A549 (cell line): ENCODE measurements at regions not wholly inside any gene's neighbourhood (a gene's known extent, or its start where the extent isn't known, plus 50 kb on each side); places are given as distances from the start of the nearest gene placed in this dataset.
"Not testable (repeated sequence)": the region's sequence is repeated elsewhere in the genome, so short reads cannot be mapped to it uniquely, and the experiment has no call there.

Experiments used
- ATAC-seq, 2 experiments: fragments of 200-7000 bp in 1 of 2; fragments of >200 bp in 1 of 2; cut with Nextera tagmentation in 1 of 2; cut with Tn5 transposase in 1 of 2; 3 replicates each; pipeline versions ENCODE4 v1.8.0 to v1.9.1; 2018 to 2020; ENCODE audit warnings: mild to moderate bottlenecking in 1 of 2, moderate library complexity in 1 of 2
- CTCF ChIA-PET: fragments of 300-600 bp; sonication (Branson Sonifier 250); formaldehyde crosslinking; extraction: SDS; loops from one replicate; lab custom pipeline; 2021; ENCODE audit warnings: antibody characterized with exemption, inconsistent platforms; lab: Yijun Ruan, JAX
- POLR2A ChIA-PET: fragments of 350-600 bp; formaldehyde crosslinking; extraction: SDS; loops from one replicate; lab custom pipeline; 2021; ENCODE audit warnings: antibody characterized with exemption, inconsistent platforms; lab: Yijun Ruan, JAX
- DNase-seq, 2 experiments: peaks; one replicate each; pipeline versions ENCODE4 v3.0.0 to v3.0.0-alpha.2; 2011 to 2016; ENCODE audit warnings: low read depth in 1 of 2, low spot score in 1 of 2
- FAIRE-seq: peaks from 2 replicates; lab custom pipeline; 2011; peaks lifted over from hg19 to GRCh38; lab: Jason Lieb, UNC
- H3K27ac ChIP-seq, 2 experiments: fragments of >200 bp; sonication (Bioruptor Twin); formaldehyde crosslinking; 3 replicates each; pipeline ENCODE4 v1.5.1; 2016 to 2017
- H3K4me1 ChIP-seq: fragments of >200 bp; sonication (Bioruptor Twin); formaldehyde crosslinking; 3 replicates; pipeline ENCODE4 v1.6.1; 2016
- H3K4me2 ChIP-seq: fragments of >200 bp; sonication (Bioruptor Twin); formaldehyde crosslinking; 3 replicates; pipeline ENCODE4 v1.6.1; 2016
- H3K4me3 ChIP-seq: fragments of >200 bp; sonication (Bioruptor Twin); formaldehyde crosslinking; 3 replicates; pipeline ENCODE4 v1.5.1; 2016
- H3K9me3 ChIP-seq: fragments of >200 bp; sonication (Bioruptor Twin); formaldehyde crosslinking; 3 replicates; pipeline ENCODE4 v1.6.1; 2016
- ATOH8 ChIP-seq: fragments of 250-450 bp; sonication (Bioruptor Pico); IDR thresholded peaks from 2 replicates; pipeline ENCODE4 v1.5.0; 2020; ENCODE audit warnings: low read depth, mild to moderate bottlenecking, moderate library complexity
- CBX2 ChIP-seq: fragments of 200-600 bp; sonication (generic); IDR thresholded peaks from 2 replicates; pipeline ENCODE4 v1.6.1; 2016; ENCODE audit warnings: low read depth, mild to moderate bottlenecking, borderline replicate concordance
- CTCF ChIP-seq: fragments of >200 bp; sonication (Bioruptor Twin); formaldehyde crosslinking; IDR thresholded peaks from 3 replicates; pipeline ENCODE4 v1.5.1; 2016
- FOSB ChIP-seq: fragments of 250-450 bp; sonication (Bioruptor Pico); IDR thresholded peaks from 2 replicates; pipeline ENCODE4 v1.5.0; 2020; ENCODE audit warnings: mild to moderate bottlenecking, moderate library complexity
- FOSL2 ChIP-seq, 2 experiments: fragments of 450-650 bp in 1 of 2; fragments of >200 bp in 1 of 2; sonication (Bioruptor Twin) in 1 of 2; formaldehyde crosslinking; IDR thresholded peaks; 2 replicates each; pipeline versions ENCODE4 v1.5.0 to v1.6.1; 2016 to 2020; ENCODE audit warnings: mild to moderate bottlenecking in 1 of 2, moderate library complexity in 1 of 2
- HDAC2 ChIP-seq: fragments of 200-600 bp; sonication (generic); IDR thresholded peaks from 2 replicates; pipeline ENCODE4 v1.6.1; 2016
- HES2 ChIP-seq: fragments of >200 bp; sonication (Bioruptor Twin); formaldehyde crosslinking; IDR thresholded peaks from 2 replicates; pipeline ENCODE4 v1.6.1; 2016
- HMGXB4 ChIP-seq: fragments of 250-450 bp; sonication (Bioruptor Pico); IDR thresholded peaks from 2 replicates; pipeline ENCODE4 v1.5.0; 2021; ENCODE audit warnings: mild to moderate bottlenecking, moderate library complexity, borderline replicate concordance
- HOXB13 ChIP-seq: fragments of 250-450 bp; sonication (Bioruptor Pico); IDR thresholded peaks from 2 replicates; pipeline ENCODE4 v1.5.0; 2020; ENCODE audit warnings: low read depth, mild to moderate bottlenecking, moderate library complexity
- MAZ ChIP-seq: fragments of 150-350 bp; IDR thresholded peaks from 2 replicates; pipeline ENCODE4 v1.6.1; 2014; ENCODE audit warnings: antibody characterized with exemption, low read depth, low read length, borderline replicate concordance
- PBX3 ChIP-seq: IDR thresholded peaks from 2 replicates; pipeline ENCODE4 v1.6.1; 2012
- RNF2 ChIP-seq: fragments of 200-600 bp; sonication (generic); IDR thresholded peaks from 2 replicates; pipeline ENCODE4 v1.6.1; 2016; ENCODE audit warnings: low read depth, mild to moderate bottlenecking, antibody characterized with exemption, moderate library complexity, borderline replicate concordance
- SREBF2 ChIP-seq: fragments of 450-650 bp; IDR thresholded peaks from 2 replicates; pipeline ENCODE4 v1.6.1; 2014; ENCODE audit warnings: mild to moderate bottlenecking, moderate library complexity
- ZFP36 ChIP-seq: fragments of 450-650 bp; IDR thresholded peaks from 2 replicates; pipeline ENCODE4 v1.6.1; 2014; ENCODE audit warnings: borderline replicate concordance; ENCODE audit not compliant: partially characterized antibody
- ZNF302 ChIP-seq: fragments of 250-450 bp; sonication (Bioruptor Pico); IDR thresholded peaks from 2 replicates; pipeline ENCODE4 v1.9.0; 2021; ENCODE audit warnings: inconsistent platforms, mild to moderate bottlenecking, moderate library complexity
- WGBS: methylation state at CpG from one replicate; pipeline ENCODE4 v1.1.6; 2017; ENCODE audit errors: missing lambda C conversion rate; 5-methylcytosine and 5-hydroxymethylcytosine counted together

DNA sequence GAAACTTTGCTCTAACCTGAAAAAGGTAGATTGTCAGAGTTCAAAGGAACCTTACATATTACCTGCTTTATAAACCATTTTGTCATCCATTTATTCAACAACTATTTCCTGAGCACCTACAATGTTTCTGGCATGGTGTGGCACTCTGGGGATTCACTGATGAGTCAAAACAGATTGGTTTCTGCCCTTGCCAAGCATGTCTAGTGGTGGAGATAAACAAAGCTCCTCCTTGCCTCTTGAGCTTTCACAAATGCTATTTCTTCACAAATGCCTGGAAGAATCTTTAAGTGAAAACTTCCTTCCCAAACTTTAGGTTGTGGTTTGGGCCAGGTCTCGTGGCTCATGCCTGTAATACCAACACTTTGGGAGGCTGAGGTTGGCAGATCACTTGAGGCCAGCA is 85.1 kb upstream of the RELN start:
- Histone ChIP-seq H3K27ac (no peak overlapping the region), H3K9me3 (no peaks in the 10 kb centered on the region), H3K4me1 (no peaks in the 10 kb centered on the region), H3K4me3 (no peak overlapping the region), H3K4me2 (no peak overlapping the region)
- CTCF ChIA-PET, result no interaction called here
- POLR2A ChIA-PET, result no interaction called here
- DNase-seq (no peak), FAIRE-seq (no peak), ATAC-seq (no peak)
- TF ChIP-seq MAZ (no peak), FOSB (CRISPR knock-in tag) (no peak), SREBF2 (no peak), HMGXB4 (no peak), CBX2 (no peak)
- 6% methylated on average over 1 of the region's 1 CpG for WGBS

DNA sequence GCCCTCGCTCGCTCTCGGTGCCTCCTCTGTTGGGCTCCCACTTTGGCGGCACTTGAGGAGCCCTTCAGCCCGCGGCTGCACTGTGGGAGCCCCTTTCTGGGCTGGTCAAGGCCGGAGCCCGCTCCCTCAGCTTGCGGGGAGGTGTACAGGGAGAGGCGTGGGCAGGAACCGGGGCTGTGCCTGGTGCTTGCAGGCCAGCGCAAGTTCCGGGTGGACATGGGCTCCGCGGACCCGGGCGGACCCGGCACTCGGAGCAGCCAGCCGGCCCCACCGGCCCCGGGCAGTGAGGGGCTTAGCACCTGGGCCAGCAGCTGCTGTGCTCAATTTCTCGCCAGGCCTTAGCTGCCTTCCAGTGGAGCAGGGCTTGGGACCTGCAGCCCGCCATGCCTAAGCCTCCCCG is 82.2 kb upstream of the RELN start:
- WGBS, result 49% methylated on average over 16 of the region's 25 CpGs
- FAIRE-seq, POLR2A ChIA-PET: not testable (repeated sequence)

DNA sequence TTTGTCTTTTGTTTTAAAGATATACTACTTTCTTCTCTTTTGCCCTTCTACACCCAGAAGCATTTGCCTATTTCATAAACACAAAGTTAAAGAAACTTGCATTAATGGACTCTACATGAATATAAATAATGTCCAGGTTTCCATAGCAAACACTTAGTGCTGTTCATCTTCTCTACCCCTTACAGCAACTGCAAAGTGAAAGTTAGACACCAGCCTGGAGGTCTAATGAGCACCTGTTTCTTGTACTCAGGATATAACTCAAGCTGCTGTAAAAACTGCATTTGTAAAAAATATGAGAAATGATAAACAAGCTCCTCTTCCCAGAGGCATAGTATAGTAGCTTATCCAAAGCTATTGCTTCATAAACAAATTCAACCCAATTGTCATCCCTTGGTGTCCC is 76.0 kb upstream of the RELN start:
- H3K4me2 ChIP-seq, result no peak overlapping the region
- H3K4me1 ChIP-seq, result no peaks in the 10 kb centered on the region
- ATAC-seq (no peak), DNase-seq (no peak), FAIRE-seq (no peak)
- no peak overlapping the region for H3K4me3 ChIP-seq
- no peak overlapping the region for H3K27ac ChIP-seq
- TF ChIP-seq HES2 (no peak), CTCF (no peak), ATOH8 (CRISPR knock-in tag) (no peak), ZNF302 (no peak), FOSL2 (IDR thresholded peaks at IDR 0.05) (no peak), FOSL2 (CRISPR knock-in tag; IDR thresholded peaks at IDR 0.05) (no peak), PBX3 (no peak), ZFP36 (no peak), HDAC2 (no peak), HOXB13 (CRISPR knock-in tag) (no peak), RNF2 (no peak)
- CTCF ChIA-PET, result no interaction called here
- POLR2A ChIA-PET, result no interaction called here
- no peaks in the 10 kb centered on the region for H3K9me3 ChIP-seq

More for the DNA sequence above, 82.2 kb upstream of the RELN start:
- ATAC-seq, DNase-seq, CTCF ChIA-PET, H3K4me3 ChIP-seq, H3K9me3 ChIP-seq, H3K27ac ChIP-seq, H3K4me1 ChIP-seq, H3K4me2 ChIP-seq: not testable (repeated sequence)
